Daoy (cell line): ENCODE measurements at regions not wholly inside any gene's neighbourhood (a gene's known extent, or its start where the extent isn't known, plus 50 kb on each side); places are given as distances from the start of the nearest gene placed in this dataset.

Experiments
- DNase-seq: peaks from one replicate; pipeline ENCODE4 v3.0.0-alpha.2; 2015; ENCODE audit warnings: low read depth

DNA sequence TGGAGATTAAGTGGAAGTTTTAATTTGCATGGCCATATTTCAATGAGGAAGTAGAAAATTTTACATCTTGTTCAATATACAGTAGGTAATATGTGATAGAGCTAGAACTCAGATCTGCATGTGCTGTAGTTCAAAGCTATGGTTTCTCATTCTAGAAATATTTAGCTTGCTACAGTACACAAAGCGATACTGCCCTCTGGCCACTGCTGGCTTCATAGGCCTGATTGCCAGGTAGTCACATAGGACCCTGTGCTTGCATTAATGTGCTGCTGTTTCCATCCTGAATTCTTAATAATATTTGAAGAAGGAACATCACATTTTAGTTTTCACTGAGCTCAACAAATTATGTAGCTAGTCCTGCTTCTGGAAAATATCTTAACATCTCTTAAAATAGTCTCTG, 87.0 kb downstream of the PLSCR2 start:
- no peak for DNase-seq

DNA sequence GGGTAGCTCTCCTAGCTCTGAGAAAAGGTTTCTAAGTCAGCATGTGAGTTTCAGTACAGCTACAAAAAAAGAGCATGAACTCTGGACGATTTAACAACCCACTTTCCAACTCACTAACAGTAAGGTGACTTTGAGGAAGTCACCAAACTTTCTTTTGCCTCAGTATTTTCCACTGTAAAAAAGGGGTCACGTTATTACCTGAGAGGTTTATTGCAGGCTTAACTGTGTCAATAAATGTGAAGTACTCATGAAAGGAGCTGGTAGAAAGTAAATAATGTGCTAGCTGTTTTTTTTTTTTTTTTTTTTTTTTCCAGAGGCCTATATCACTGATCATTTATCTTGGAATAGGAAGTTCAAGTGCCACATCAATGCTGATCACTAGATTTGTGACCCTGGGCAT, 89.3 kb downstream of the PLSCR2 start:
- no peak for DNase-seq

DNA sequence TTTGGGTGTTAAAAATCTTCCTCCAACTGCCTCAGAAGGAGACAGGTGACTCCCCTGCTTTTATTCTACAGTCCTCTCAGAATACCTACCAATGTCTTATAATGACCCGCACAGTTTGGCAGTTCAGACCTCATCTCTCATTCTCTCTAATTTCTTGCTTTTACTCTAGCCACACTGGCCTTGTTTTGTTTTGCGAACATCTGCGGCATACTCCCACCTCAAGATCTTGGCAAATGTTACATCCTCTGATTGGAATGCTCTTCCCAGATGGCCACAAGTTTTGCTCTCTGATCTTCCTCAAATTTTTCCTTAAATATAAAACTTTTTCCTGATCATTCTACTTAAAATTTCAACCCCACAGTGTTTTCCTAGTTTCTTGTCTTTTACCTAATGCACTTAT, 94.1 kb downstream of the PLSCR2 start:
- no peak for DNase-seq

DNA sequence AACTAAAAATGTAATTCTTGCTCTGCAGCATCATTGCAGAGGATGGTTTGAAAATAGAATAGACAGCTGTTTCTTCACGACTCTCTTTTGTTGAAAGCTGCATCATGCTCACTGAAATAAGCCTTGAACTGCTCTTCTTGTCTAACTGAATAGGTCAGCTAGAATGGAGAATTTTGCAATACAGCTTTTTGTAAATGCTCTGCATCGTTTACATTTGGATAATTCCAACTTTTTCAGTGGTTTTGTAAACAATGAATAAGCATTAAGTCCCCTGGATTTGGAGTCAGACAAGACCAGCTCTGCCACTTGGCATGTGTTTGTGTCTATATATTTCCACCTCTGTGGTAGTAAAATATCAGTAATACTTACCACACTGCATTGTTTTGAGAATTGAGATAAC, 95.2 kb downstream of the PLSCR2 start:
- DNase-seq = no peak

DNA sequence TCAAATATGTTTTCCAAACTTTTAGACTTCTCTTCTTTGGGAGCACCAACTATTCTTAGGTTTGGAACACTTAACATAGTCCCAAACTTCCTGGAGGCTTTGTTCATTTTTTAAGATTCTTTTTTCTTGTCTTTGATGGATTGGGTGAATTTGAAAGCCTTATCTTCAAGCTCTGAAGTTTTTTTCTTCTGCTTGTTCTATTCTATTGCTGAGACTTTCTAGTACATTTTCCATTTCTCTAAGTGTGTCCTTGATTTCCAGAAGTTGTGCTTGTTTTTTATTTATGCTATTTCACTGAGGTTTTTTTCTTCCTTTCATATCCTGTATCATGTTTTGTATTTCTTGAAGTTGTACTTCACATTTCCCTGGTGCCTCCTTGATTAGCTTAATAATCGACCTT, 97.5 kb downstream of the PLSCR2 start:
- DNase-seq = no peak

DNA sequence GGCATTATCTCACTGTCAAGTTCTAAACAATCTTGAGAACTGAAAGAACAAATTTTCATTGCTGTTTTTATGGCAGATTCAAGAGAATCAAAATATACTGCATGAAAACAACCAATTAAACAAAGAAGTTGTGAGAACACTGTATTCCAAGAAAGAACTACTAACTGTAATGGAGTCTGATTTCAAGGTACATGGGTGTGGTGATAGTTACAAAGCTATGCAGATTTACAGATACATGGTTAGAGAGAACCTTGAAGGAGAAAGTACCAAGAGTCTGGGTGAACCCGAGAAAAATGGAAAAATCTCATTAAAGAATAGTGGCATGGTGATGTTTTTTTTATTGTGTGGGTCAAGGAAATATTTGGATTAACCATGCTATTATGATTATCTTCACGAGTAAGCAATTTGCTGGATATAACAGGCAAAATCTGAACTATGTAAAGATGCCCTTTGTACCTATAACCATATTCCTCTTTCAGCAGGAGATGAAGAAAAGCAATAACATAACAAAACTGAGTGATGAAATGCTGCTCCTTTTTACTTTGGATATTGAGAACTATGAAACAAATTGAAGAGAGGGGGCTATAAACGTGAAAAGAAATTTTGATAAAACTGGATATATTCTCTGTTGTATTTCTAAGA, 100.4 kb downstream of the PLSCR2 start:
- no peak for DNase-seq

DNA sequence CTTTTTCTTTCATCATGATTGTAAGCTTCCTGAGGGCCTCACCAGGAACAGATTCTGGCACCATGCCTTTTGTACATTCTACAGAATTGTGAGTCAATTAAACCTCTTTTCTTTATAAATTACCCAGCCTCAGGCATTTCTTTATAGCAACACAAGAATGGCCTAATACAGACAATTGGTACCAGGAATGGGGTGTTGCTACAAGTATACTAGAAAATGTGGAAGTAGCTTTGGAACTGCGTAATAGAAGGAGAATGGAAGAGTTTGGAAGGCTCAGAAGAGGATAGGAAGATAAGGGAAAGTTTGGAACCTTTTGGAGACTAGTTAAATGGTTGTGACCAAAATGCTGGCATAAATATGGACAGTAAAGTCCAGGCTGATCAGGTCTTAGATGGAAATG, 108.9 kb upstream of the PLSCR4 start:
- DNase-seq = no peak

DNA sequence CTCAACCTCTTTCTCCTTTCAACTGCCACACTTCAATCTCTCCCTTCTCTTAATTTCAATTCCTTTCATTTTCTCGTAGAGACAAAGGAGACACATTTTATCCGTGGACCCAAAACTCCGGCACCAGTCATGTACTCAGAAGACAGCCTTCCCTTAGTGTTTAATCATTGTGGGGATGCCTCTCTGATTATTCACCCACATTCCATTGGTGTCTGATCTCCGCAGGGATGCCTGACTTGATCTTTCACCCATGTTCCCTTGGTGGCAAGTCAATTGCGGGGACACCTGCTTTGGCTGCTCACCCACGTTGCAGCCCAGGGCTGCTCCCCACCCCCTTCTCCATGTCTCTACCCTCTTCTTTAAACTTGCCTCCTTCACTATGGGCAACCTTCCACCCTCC, 103.5 kb upstream of the PLSCR4 start:
- DNase-seq = peak; percentile 7

DNA sequence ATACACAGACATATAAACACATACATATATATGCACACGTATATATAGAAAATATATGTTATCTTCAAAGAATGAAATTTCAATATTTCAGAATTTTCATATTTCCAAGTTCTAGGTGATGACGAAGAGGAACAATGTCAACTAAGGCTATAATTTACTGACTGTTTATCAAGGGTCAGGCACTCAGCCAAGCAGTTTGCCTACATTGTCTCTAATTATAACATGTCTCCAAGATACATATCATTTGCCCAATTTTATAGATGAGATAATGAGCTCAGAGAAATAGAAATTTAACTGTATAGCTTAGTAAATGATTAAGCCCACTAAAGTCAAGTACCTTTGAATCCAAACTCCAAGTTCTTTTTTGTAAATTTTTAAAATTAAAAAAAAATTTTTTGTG, 99.9 kb upstream of the PLSCR4 start:
- DNase-seq = no peak

DNA sequence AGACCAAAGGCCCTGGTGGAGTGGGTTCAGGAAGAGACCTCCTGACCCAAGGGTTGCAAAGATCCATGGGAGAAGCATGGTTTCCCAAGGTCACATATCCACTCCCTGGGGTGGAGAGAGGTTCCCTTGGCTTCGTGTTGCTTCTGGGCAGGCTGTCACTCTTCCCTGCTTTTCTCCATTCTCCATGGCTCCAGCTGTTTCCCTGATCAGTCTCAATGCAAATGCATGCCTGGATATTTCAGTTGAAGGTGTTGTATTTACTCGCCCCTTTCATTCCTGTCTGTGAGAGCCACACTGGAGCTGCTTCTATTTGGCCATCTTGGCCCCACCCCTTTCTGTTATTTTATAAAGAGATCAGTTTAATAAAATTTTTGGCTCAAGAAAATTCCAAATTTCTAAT, 95.0 kb upstream of the PLSCR4 start:
- no peak for DNase-seq

DNA sequence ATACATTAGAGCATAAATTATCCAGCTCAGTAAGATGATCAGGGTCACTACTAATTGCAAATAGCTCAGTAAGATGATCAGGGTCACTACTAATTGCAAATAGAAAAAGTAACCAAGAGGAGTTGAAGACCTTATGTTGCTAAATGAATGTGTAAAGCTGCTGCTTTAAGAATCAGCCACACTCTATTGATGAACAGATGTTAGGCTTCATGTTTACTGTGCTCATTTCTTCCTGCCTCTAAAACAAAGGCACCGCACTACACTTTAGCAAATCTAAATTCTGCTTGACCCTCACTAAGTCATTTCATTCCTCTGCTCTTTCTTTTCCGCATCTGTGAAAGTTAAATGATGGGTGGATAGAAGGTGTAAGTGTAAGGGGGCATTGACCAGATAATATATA, 92.6 kb upstream of the PLSCR4 start:
- DNase-seq = no peak

DNA sequence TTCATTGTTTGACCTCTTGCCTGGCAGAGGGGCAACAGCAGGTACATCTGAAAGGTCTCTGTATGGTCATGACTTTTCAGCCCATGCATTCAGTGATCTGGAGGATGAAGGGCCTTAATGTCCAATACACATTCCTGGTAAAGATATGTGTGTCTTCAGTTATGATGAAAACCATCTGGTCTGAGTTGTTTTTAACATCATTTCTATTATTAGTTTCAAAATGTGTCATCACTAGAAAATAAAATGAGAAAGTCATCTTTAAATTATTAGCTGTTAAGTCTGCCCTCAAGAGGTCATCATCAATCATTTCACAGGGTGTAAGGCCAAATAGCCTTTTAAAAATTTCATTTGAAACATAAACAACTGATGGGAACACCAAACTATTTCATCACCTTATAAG, 92.1 kb upstream of the PLSCR4 start:
- DNase-seq = no peak

DNA sequence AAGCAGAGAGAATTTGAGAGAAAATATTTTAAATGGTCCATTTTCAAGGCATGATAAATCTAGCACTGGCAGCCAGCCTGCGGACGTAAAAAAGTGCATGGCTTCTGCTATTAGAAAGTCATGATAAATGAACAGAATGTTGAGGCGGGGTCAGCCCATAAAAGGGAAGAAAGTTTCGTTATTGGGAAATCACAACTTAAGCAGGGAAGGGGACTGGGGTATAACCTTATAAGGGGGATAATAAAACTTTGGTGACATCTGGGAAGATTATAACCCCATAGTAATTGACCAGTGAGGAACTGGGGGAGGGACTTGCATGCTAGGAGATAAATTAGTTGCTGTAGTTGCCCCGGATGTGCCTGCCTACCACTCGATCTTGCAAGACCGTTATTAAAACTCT, 88.4 kb upstream of the PLSCR4 start:
- no peak for DNase-seq

DNA sequence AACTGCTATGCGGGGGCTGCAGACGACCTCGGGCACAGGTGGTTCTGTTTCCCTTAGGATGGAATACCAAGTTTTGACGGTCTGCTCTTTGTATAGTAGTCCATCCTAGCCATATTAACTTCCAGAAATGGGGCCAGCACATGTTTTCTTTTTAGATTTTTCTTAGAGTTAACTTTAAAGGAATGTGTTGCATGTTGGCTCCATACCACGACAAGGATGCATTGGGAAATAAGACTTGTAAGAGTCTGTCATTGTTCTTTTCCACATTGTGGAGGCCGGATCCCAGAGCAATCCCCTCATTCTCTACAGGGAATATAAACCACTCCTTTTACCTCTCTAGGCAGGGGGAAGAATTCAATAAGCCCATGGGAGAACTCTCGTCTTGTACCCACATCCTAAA, 87.1 kb upstream of the PLSCR4 start:
- no peak for DNase-seq

DNA sequence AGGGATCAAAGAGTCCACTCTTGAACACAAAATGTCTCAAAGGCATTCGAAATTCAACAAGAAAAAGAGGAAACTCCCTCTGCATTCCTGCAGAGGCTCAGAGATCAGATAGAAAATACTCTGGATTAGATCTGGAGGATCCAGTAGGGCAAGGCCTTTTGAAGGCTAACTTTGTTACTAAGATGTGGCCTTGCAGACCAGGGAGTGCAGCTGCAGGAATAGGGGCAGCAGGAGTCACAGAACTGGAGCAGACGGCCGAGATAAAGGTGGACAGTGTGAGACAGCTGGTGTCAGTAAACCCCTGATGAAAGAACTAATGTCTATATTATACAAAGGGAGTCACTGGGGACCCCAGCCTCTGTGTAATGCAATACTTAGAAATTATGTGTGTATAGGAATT, 84.5 kb upstream of the PLSCR4 start:
- DNase-seq = no peak

DNA sequence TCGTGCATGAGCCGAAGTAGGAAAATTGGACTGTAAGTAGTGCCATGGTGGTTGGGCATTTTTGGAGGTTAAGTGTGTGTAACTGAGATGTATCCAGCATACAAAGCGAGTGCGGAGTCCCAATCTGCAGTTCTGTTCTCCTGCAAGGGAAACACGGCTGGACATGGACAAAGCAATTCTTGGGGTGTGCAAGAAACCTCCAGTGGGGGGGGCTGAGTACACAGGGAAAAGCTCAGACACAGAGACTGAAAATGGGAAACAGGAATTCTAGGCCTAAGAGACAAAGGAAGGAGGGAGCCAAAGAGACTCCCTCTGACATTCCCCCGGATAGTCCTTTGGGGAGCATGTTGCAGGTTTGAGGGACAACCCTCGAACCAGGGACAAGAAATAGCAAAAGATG, 83.2 kb upstream of the PLSCR4 start:
- peak; percentile 16 for DNase-seq

DNA sequence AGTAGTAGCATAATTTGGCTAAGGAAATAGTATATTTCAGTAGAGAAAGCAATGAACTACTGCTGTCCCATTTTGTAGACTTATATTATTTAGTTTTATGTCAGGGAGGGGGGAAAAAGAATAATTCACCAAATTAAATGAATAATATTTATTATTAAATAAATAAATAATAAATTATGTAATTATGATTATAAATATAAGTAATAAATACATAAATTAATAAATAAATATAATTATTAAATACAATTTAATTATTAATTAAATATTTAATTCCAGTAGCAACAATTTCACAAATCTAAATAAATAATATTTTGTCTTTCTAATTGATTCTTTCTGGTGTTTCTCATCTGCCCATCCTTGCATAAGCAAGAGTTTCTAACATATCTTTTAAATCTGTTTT, 81.1 kb upstream of the PLSCR4 start:
- no peak for DNase-seq

DNA sequence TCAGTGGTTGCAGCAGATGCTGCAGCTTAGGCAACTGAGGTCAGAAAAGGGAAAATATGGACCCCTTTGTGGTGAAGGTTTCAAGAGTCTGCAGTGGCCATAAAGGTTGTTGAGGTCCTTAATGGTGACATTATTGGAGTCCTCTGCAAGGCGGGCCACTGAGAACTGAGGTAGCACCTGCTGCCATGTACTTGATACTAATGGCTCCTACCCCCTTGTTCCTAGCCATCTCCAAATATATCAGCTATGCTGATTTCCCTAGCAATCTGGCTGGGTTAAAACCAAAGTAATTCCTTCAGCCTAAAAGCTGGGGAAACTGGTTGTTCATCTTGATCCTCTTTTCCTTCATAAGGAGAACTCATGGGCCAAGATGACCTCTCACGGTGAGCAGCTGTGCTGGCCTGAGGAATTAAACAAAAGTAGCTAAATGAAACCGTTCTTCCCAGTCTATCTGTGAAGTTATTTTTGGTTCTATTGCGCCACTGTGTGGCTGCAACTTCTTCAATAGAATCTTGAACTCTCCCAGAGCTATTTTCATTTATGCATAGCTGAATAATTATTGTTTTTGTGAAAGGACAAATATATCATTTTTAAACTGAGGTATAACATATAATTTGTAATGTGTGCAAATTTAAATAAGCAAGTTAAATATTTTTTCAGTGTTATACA, 76.1 kb upstream of the PLSCR4 start:
- peak; percentile 34 for DNase-seq

DNA sequence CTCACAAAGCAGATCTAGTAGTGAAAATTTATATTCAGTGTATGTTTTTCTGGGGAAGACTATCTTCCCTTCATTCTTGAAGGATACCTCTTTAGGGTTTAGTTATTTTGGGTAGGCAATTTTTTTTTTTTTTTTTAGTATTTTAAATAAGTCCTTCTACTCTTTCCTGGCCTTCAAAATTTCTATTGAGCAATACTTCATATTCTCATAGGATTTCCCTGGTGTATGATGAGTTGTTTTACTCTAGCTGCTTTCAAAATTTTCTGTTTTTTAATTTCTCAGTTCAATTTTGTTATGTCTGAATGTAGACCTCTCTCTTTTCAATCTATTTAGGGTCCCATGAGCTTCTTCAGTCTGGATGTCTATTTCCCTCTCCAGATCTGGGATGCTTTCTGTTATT, 74.3 kb upstream of the PLSCR4 start:
- DNase-seq = no peak

DNA sequence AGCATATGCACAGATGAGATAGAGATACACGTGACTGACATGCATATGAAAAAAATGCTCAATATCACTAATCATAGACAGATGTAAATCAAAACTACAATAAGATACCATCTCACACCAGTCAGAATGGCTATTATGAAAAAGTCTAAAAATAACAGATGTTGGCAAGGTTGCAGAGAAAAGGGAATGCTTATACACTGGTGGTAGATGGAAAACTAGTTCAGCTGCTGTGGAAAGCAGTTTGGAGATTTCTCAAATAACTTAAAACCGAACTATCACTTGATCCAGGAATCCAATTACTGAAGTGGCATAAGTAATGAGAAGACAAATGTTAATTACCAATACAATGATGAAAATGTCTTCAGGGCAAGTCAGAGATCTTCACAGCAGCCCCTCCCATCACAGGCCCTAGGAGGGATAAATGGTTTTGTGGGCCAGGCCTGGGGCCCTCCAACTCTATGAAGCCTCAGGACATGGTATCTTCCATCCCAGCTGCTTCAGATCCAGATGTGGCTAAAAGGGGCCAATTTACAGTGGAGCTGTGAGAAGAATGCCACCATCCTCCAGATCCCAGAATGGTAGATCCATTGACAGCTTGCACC, 71.4 kb upstream of the PLSCR4 start:
- DNase-seq = no peak

DNA sequence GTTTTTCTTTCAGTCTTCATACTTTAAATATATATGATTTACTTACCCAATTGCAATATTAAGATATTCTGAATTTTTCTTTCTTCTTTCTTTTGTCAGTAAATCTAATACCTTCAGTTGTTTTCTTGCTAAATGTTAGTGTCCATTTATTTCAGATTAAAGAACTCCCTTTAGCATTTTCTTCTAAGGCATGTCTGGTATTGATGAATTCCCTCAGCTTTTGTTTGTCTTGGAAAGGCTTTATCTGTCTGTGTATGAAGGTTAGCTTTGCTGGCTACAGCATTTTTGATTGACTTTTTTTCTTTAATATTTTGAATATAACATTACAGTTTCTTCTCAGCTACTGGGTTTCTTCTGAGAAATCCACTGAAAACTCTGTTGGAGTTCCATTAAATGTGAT, 64.0 kb upstream of the PLSCR4 start:
- no peak for DNase-seq

DNA sequence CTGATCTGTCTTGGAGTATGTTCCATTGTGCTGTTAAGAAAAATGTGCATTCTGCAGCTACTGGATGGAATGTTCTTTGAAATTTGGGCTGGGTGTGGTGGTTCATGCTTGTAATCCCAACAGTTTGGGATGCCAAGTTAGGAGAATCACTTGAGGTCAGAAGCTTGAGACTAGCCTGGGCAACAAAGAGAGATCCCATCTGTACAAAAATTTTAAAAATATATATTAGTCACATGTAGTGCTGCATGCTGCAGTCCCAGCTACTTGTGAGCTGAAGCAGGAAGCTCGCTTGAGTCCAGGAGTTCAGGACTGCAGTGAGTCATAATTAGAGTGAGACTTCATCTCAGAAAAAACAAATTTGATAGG, 62.8 kb upstream of the PLSCR4 start:
- peak; percentile 65 for DNase-seq

DNA sequence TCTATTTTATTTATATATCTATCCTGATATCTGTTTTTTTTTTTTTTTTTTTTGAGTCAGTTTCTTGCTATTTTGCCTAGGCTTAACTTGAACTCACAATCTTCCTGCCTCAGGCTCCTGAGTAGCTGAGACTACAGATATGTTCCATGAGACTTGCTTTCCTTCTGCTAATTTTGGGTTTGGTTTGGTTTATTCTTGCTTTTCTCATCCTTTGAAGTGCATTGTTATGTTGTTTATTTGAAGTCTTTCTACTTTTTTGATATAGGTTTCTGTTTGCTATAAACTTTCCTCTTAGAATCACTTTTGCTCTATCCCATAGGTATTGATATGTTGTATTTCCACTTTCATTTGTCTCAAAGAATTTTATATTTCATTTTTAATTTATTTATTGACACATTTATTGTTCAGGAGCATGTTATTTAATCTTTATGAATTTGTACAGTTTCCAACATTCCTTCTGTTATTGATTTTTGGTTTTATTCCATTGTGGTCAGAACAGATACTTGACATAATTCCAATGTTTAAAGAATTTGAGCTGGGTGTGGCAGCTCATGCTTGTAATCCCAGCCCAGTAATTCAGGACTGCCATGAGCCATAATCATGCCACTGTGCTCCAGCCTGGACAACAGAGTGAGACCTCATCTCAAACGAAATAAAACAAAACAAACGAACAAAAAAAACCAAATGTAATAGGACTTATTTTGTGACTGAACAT, 62.3 kb upstream of the PLSCR4 start:
- no peak for DNase-seq
